NCI-H226 (cell line): ENCODE measurements at regions not wholly inside any gene's neighbourhood (a gene's known extent, or its start where the extent isn't known, plus 50 kb on each side); places are given as distances from the start of the nearest gene placed in this dataset.
"Not testable (repeated sequence)": the region's sequence is repeated elsewhere in the genome, so short reads cannot be mapped to it uniquely, and the experiment has no call there.

Source experiments
- DNase-seq: peaks from one replicate; pipeline ENCODE4 v3.0.0-alpha.2; 2015

GRCh38 chr17:68697850-68698361 lies 96.7 kb upstream of the FAM20A start:
- DNase-seq, result peak; percentile 60

GRCh38 chr17:68695659-68696058 lies 94.5 kb upstream of the FAM20A start:
- DNase-seq, result no peak

GRCh38 chr17:68694791-68695485 lies 93.8 kb upstream of the FAM20A start:
- no peak for DNase-seq

GRCh38 chr17:68693896-68694295 lies 92.7 kb upstream of the FAM20A start:
- no peak for DNase-seq

- DNase-seq, result no peak
Observed at GRCh38 chr17:68693466-68693865, 92.3 kb upstream of the FAM20A start.

GRCh38 chr17:68686108-68686988 lies 85.2 kb upstream of the FAM20A start:
- DNase-seq, result no peak

GRCh38 chr17:68684949-68685357 lies 83.8 kb upstream of the FAM20A start:
- DNase-seq, result no peak

- DNase-seq, result no peak
Observed at GRCh38 chr17:68682903-68683302, 81.7 kb upstream of the FAM20A start.

GRCh38 chr17:68679882-68680281 lies 78.7 kb upstream of the FAM20A start:
- DNase-seq, result no peak

GRCh38 chr17:68676856-68677255 lies 75.7 kb upstream of the FAM20A start:
- no peak for DNase-seq

- DNase-seq, result no peak
Observed at GRCh38 chr17:68675723-68676122, 74.6 kb upstream of the FAM20A start.

GRCh38 chr17:68674029-68674925 lies 73.1 kb upstream of the FAM20A start:
- DNase-seq, result no peak

- DNase-seq, result no peak
Observed at GRCh38 chr17:68670967-68671693, 70.0 kb upstream of the FAM20A start.

- not testable (repeated sequence) for DNase-seq
Observed at GRCh38 chr17:68666438-68666837, 65.3 kb upstream of the FAM20A start.

GRCh38 chr17:68665373-68665772 lies 64.2 kb upstream of the FAM20A start:
- no peak for DNase-seq

- no peak for DNase-seq
Observed at GRCh38 chr17:68662479-68662878, 61.3 kb upstream of the FAM20A start.

GRCh38 chr17:68662037-68662432 lies 60.9 kb upstream of the FAM20A start:
- no peak for DNase-seq

- DNase-seq, result no peak
Observed at GRCh38 chr17:68661265-68662036, 60.3 kb upstream of the FAM20A start.

- no peak for DNase-seq
Observed at GRCh38 chr17:68660302-68660701, 59.1 kb upstream of the FAM20A start.

GRCh38 chr17:68658999-68659780 lies 58.0 kb upstream of the FAM20A start:
- no peak for DNase-seq

- no peak for DNase-seq
Observed at GRCh38 chr17:68657576-68657975, 56.4 kb upstream of the FAM20A start.
